IPS-18c (cell line): ENCODE measurements at regions not wholly inside any gene's neighbourhood (a gene's known extent, or its start where the extent isn't known, plus 50 kb on each side); places are given as distances from the start of the nearest gene placed in this dataset.

Source experiments
- H3K4me3 ChIP-seq: 2 replicates; pipeline ENCODE4 v1.7.0; 2013; ENCODE audit warnings: low read depth, mild to moderate bottlenecking, low read length, moderate library complexity; ENCODE audit not compliant: insufficient read depth
- H3K9me3 ChIP-seq: one replicate; pipeline ENCODE4 v1.6.1; 2013; ENCODE audit warnings: mild to moderate bottlenecking, low read length, moderate library complexity; ENCODE audit not compliant: control insufficient read depth, insufficient read depth

DNA sequence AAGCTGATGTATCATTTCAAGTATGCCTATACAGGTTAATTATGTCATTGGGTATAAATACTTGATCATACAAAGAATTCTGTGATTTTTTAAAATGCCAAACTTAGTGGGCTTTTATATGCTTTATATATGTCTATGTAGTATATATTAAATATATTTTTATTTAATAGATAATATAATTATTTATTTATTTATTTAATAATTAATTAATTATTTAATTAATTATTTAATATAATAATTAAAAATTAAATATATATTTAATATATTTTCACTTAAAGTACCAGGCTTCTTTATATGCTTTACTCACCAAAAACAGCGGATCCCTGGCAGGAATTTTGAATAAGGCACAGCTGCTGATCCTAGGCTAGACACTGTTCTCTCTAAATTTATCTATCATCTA lies 687.0 kb downstream of the VGLL3 start:
- no peak overlapping the region for H3K4me3 ChIP-seq
- H3K9me3 ChIP-seq: no peaks in the 10 kb centered on the region

DNA sequence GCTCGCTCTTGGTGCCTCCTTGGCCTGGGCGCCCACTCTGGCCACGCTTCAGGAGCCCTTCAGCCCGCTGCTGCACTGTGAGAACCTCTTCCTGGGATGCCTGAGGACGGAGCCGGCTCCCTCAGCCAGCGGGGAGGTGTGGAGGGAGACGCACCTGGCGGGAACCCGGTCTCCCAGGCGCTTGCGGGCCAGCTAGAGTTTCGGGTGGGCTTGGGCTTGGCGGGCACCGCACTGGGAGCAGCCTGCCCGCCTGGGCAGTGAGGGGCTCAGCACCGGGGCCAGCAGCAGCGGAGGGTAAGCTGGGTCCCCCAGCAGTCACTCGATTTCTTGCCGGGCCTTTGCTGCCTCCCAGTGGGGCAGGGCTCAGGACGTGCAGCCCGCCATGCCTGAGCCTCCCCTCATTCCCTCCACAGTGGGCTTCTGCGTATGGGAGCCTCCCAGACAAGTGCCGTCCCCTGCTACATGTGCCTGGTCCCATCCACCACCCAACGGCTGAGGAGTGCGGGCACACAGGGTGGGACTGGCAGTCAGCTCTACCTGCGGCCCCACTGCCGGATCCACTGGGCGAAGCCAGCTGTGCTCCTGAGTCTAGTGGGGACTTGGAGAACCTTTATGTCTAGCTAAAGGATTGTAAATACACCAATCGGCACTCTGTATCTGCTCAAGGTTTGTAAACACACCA lies 708.7 kb downstream of the VGLL3 start:
- H3K4me3 ChIP-seq: no peak overlapping the region
- no peaks in the 10 kb centered on the region for H3K9me3 ChIP-seq

DNA sequence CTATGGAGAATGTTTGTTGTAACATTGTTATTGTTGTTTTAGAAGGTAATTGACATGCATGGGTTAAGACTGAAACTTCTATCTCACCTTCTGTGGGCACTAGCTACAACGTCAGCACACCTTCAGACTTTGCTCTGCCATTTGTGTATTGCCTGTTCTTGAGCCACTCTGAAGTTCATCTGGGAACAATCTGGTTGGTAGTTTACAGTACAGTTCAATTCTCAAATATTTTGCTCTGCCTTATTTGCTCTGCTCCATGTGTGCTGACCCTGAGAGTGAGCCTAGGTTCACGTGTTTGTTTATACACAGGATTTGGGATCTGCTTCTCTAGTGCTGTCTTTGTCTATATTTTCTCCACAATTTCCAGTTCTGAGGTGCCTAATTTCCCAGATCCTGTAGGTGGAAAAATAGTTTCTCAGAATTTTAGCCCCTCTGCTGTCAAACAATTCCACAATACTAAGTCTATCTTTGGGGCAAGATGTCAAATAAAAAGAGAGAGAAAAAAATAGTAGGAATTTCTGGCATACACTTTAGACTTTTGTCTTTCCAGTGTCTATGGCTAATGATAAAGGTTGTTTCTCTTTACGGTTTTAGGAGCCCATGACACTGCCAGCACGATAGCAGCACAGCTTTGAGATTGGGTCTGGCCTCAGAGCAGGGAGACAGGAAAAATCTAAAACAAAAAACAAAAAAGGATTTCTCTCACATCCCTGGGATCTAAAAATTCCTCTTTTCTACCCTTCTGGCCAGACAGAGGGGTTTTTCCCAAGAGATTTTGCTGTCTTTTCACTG lies 721.4 kb downstream of the VGLL3 start:
- Histone ChIP-seq H3K4me3 (no peak overlapping the region), H3K9me3 (no peaks in the 10 kb centered on the region)

DNA sequence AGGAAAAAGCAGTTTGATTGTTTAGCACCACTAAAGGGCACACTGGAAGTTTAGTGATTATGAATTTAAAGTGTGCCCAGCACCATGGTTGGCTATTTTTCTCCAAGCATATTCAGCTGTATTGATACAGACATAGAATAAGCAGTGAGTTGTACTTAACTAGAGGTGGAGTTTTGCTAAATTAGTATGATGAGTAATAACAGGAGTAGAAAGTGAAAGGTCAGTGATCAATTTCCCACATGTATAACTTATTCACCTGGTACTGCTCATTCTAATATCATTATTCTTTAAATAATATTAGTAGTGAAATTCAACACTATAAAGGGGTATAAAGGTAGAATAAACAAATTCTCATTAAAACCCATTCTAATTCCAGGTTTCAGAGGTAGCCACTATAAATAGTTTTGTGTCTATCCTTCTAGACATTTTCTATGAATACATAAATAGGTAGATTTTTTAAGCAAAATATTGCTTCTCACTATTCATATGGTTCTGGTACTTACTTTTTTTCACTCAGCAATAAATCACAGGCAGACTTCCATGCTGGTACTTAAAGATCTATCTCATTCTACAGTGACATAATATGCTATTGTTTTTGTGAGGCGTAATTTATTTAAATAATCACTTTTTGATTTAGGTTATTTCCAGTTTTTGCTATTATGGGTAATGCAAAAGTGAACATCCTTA lies 732.9 kb downstream of the VGLL3 start:
- H3K4me3 ChIP-seq: no peak overlapping the region

DNA sequence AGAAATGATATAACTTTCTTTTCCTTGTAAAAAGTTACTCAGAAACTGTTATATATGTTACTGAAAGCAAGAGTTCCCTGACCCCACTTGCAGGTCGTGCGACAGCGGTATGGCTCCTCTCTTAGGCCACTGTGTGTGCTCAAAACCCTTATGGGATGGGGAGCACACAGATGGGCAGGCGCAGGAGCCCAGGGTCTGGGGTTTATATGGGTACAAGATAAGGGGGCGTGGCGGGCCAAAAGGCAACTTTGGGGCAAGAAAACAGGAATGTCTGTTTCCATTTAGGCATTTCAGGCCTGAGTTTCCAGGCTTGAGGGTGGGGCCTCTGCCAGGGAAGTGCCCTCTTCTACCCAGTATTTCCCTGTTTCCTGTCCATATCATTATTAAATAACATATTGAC lies 736.5 kb downstream of the VGLL3 start:
- Histone ChIP-seq H3K9me3 (no peaks in the 10 kb centered on the region), H3K4me3 (no peak overlapping the region)

More for the DNA sequence above, 732.9 kb downstream of the VGLL3 start:
- peaks cover 3% of the 10 kb centered on the region for H3K9me3 ChIP-seq

DNA sequence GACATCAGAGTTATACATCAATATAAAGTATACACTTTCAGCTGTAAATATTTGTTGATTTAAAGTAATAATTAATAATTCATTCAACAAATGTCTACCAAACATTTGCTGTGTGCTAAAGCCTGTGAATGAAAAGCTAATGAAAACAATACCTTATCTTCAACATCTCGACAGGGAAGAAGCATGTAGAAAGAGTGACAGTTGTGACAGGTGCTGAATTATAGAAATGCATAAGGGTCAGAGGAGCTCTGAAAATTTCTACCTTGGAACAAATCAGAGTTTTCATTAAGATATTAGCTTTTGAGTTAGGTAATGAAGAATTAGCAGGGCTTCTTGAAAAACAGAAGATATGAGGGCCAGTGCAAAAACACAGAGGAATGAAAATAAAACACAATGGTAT lies 739.2 kb downstream of the VGLL3 start:
- Histone ChIP-seq H3K9me3 (no peaks in the 10 kb centered on the region), H3K4me3 (no peak overlapping the region)

DNA sequence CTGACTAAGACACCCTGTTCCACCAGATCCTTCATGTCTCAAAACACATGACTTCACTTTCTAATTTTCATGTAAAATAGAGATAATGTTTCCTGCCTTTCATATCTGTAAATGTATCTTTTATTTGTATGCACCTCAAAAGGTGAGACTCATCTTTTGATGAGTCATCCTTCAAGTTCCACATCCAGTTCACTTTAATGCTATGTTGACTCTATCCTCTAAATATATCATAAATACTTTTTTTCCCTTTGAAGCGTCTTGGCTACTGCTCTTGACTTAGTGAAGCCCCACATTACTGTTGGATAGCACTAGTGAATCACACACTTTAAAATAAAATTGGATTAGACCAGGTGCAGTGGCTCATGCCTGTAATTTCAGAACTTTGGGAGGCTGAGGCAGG lies 741.1 kb downstream of the VGLL3 start:
- Histone ChIP-seq H3K4me3 (no peak overlapping the region), H3K9me3 (no peaks in the 10 kb centered on the region)

DNA sequence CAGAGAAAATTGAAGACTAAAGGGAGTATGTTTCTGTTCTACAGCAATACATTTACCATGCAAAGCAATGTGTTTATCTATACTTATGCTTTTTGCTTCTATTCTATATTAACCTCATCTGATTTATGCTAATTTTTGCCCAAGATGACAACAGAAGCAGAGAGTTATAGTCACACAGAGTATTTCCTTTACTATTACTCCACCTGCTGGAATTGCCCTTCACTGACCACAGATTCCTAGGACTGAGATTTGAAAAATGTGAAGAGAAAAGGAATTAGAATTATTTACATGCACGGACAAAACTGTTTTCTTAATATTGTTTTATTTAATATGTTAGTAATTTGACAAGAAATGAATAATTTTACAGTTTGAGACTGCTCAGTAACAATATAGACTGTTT lies 745.6 kb downstream of the VGLL3 start:
- Histone ChIP-seq H3K9me3 (no peaks in the 10 kb centered on the region), H3K4me3 (no peak overlapping the region)

DNA sequence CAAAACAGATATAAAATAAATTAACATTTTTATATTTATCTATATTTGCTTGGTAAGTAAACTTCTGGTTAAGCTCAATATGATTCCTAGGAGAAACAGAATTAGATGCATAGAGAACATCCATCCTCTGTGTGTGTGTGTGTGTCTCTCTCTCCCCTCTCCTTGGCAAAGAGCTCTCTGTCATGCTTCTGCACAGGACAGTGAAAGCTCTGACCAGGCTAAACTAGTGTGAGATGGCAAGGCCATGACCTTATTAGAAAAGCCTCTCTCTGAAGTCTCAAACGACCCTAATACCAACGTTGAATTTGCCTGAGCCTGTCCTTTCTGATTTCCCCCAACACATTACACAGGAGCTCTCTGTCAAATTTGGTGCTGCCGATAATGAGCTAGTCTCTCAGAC lies 746.0 kb downstream of the VGLL3 start:
- Histone ChIP-seq H3K4me3 (no peak overlapping the region), H3K9me3 (no peaks in the 10 kb centered on the region)

DNA sequence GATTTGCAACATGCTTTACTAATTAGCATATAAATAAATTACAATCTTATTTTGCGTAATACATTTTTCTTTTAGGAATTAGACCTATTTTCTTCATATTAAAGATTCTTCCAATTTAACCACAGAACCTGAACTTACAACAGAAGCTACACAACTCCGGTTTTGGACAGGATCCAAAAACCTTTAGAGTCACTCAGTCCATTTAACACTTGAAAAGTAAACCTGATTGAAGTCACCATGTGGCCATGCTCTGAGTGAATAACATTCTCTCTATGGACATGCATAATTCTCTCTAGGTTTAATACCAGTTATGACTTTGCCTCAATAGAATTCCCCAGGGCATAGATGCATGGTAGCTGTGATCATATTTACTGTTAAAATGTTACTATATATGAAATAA lies 751.0 kb downstream of the VGLL3 start:
- H3K4me3 ChIP-seq: no peak overlapping the region
- no peaks in the 10 kb centered on the region for H3K9me3 ChIP-seq

DNA sequence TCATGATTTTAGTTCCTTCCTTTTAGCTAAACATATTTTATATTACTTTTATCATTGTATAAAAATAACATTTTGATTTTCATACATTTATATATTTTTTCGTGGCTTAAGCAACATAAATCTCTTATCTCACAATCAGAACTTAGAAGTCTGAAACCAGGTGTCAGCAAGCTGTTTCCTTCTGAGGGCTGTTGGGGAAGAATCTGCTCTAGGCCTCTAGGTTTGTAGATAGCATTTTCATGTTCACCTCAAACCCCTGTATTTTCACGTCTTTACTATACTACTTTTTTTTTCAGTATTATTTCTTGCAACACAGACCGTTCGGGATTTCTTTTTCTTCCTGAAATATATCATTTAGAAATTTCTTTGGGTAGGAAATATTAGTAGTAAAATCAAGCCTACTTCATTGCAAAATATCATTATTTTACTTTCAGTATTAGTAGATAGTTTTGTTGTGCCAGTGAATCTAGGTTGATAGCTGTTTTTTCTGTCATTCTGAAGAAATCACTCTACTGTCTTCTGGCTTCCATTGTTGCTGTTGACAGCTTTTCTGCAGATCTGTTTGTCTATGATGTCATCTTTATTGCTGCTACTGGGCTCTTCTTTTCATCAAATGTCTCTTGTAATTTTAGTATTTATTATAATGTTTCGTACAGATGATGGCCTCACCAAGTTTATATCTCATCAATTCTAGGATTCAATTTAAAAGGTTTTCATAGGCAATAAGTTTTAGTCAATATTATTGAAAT lies 756.3 kb downstream of the VGLL3 start:
- H3K4me3 ChIP-seq: no peak overlapping the region
- no peaks in the 10 kb centered on the region for H3K9me3 ChIP-seq

DNA sequence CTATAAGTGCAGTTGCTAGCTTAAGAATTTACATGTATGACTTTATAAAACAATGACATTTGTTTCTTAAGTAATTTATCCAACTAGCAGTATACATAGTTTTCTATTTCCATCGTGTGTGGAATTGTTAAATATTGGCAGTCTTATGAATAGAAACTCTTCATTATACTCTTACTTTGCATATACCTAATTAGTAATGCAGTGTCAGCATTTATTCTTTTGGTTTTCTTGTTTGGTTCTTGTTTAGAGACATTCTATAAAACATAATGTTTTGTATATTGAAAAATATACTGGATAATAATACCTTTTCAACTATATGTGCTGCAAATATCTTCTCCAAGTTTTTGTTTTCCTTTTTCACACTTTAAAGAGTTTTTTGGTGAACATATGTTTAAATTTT lies 760.2 kb downstream of the VGLL3 start:
- Histone ChIP-seq H3K4me3 (no peak overlapping the region), H3K9me3 (no peaks in the 10 kb centered on the region)

DNA sequence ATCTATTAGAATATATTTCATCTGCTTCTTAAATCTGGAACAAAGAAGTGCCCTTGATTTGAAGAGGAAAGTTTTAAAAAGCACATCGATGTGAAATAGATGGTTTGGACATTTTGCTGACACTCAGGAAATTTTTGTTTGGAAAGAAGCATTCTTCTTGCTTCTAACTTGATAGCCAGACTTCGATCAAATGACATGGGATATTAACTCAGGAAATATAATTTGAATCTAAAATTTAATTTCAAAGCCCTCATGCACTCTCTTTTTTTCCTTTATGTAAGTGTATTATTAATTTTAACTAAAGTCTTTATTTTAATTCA lies 761.2 kb downstream of the VGLL3 start:
- H3K9me3 ChIP-seq: no peaks in the 10 kb centered on the region
- no peak overlapping the region for H3K4me3 ChIP-seq

DNA sequence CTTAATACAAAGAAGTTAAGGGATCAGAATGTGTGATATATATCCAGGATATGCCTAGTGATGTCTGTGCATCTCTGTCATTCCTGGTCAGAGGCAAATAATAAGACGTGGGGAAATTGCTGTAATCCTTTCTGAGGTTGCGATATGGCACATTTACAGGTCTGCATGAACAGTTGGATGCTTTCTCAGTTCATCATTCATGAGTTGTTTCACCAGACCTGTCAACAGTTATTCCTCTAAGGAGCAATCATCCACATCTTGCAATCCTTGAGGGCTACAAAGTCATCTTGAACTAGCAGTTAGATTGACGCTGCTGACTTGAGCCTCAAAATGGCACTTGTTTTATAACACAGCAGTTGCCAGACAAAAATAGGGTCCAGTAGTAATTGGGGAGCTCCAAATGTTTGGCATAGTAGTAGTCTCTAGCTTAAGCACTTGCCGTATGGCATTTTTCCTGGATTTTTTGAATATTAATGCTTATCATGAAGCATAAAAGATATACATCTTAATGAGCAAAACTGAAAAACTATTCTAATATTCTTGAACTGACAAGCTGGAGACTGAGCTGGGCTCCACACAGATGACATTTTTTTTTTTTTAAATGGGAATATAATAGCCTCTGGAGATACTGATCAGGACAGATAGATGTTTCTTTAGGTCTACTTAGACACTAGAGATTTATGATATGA lies 761.7 kb downstream of the VGLL3 start:
- Histone ChIP-seq H3K9me3 (no peaks in the 10 kb centered on the region), H3K4me3 (no peak overlapping the region)

DNA sequence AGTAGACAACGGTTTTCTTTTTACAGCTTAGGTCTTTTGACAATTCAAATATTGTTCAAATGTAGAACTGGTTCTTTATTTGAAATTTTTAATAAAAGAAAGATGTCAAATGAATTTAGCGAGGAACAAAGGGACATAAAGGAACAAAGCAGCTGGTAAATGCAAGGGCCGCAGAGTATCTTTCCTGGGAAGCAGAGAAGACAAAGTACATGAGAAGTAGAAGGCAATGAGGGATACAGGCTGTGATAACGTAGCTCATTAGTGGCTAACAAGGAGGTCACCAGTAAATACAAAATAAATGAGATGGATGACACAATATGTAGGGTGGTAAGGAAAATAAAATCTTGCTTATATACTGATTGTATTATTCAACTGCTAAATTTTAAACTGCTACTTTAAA lies 762.8 kb downstream of the VGLL3 start:
- Histone ChIP-seq H3K4me3 (no peak overlapping the region), H3K9me3 (no peaks in the 10 kb centered on the region)

DNA sequence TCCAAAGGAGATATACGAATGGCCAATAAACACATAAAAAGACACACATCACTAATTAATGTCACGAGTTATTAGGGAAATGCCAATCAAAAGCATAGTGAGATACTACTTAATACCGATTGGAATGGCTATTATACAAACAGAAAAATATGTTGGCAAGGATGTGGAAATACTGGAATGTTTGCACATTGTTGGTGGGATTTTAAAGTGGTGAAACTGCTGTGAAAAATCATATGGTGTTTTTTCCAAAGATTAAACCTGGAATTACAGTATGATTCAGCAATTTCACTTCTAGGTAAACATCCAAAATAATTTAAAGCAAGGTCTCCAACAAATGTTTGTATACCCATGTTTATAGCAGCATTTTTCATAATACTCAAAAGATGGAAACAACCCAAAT lies 765.5 kb downstream of the VGLL3 start:
- H3K4me3 ChIP-seq: no peak overlapping the region
- no peaks in the 10 kb centered on the region for H3K9me3 ChIP-seq

DNA sequence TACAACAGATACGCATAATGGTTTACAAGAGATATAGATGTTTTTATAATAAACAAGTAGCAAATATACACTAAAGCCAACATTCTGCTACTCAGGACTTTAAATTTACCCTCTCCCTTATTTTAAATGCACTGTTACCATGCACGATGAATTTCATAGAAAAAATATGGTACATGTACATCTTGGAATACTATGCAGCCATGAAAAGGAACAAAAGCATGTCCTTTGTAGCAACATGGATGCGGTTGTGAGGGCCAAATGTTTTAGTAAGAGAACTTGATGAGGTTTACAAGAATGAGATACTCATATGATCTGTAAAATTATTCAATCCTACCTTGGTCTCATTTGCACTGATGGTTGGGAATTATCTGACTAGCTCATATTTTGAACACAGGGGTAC lies 769.3 kb downstream of the VGLL3 start:
- no peaks in the 10 kb centered on the region for H3K9me3 ChIP-seq
- H3K4me3 ChIP-seq: no peak overlapping the region
